Mucosa of descending colon (tissue), 3 donors: ENCODE measurements at regions not wholly inside any gene's neighbourhood (a gene's known extent, or its start where the extent isn't known, plus 50 kb on each side); places are given as distances from the start of the nearest gene placed in this dataset.

Source experiments
- ATAC-seq: fragments of 200-7000 bp; cut with Tn5 transposase; one replicate; pipeline ENCODE4 v1.9.1; 2020; ENCODE audit warnings: mild to moderate bottlenecking, moderate library complexity
- DNase-seq, 3 donors: peaks; one replicate each; pipeline ENCODE4 v3.0.0-alpha.2; 2020
- H3K36me3 ChIP-seq: fragments of 200-600 bp; one replicate; pipeline ENCODE4 v1.8.0; 2021; ENCODE audit warnings: low read depth, mild to moderate bottlenecking
- H3K4me1 ChIP-seq: fragments of 200-600 bp; one replicate; pipeline ENCODE4 v1.8.0; 2021; ENCODE audit warnings: low read depth, mild to moderate bottlenecking
- H3K4me3 ChIP-seq: fragments of 200-600 bp; one replicate; pipeline ENCODE4 v1.8.0; 2021; ENCODE audit warnings: mild to moderate bottlenecking
- H3K9me3 ChIP-seq: fragments of 200-600 bp; one replicate; pipeline ENCODE4 v1.8.0; 2021; ENCODE audit warnings: mild to moderate bottlenecking
- CTCF ChIP-seq: fragments of 200-600 bp; IDR thresholded peaks from one replicate; pipeline ENCODE4 v1.8.0; 2022; ENCODE audit warnings: antibody characterized with exemption, mild to moderate bottlenecking
- intact Hi-C, 2 donors: fragments of 100-400 bp; cut with DNase I in 1 of 2; cut with micrococcal nuclease in 1 of 2; formaldehyde crosslinking; loops; one replicate each; pipeline versions ENCODE4 v1.11.0 to v1.11.1; 2022; cut with DNase I, micrococcal nuclease
- donor health status: DM: no; HTN: no; CAD: no; lungs with moderate emphysema.
- donor health status: DM: no; HTN: no; CAD: no.
- donor health status: DM: no; HTN: yes; CAD: no.

GRCh38 chr14:42229976-42230375 lies 623.3 kb downstream of the LRFN5 start:
- intact Hi-C loops, result no loop called here
- peaks cover 7% of the 10 kb centered on the region for H3K9me3 ChIP-seq
- ATAC-seq (no peak), DNase-seq (no peak)
- no peaks in the 10 kb centered on the region for H3K4me1 ChIP-seq
- no peak for TF ChIP-seq CTCF
- no peak overlapping the region for H3K4me3 ChIP-seq
- no peaks in the 10 kb centered on the region for H3K36me3 ChIP-seq

- Histone ChIP-seq H3K4me1 (no peaks in the 10 kb centered on the region), H3K9me3 (peaks cover 2% of the 10 kb centered on the region), H3K4me3 (no peak overlapping the region), H3K36me3 (no peaks in the 10 kb centered on the region)
- intact Hi-C loops, result no loop called here
- DNase-seq (no peak), ATAC-seq (no peak)
- no peak for TF ChIP-seq CTCF
Observed at GRCh38 chr14:42229294-42229693, 622.6 kb downstream of the LRFN5 start.

GRCh38 chr14:42228611-42229010 lies 621.9 kb downstream of the LRFN5 start:
- Histone ChIP-seq H3K4me3 (no peak overlapping the region), H3K9me3 (peaks cover 2% of the 10 kb centered on the region), H3K4me1 (no peaks in the 10 kb centered on the region), H3K36me3 (no peaks in the 10 kb centered on the region)
- ATAC-seq, result no peak
- intact Hi-C loops, result no loop called here
- no peak for DNase-seq
- TF ChIP-seq CTCF, result no peak

- DNase-seq, result peak in 2 of 3 donors; percentile 24 to 77
- intact Hi-C loops, result no loop called here
- H3K9me3 ChIP-seq, result no peaks in the 10 kb centered on the region
- ATAC-seq, result no peak
- no peak overlapping the region for H3K4me3 ChIP-seq
- no peaks in the 10 kb centered on the region for H3K36me3 ChIP-seq
- no peaks in the 10 kb centered on the region for H3K4me1 ChIP-seq
- TF ChIP-seq CTCF, result peak; percentile 16
Observed at GRCh38 chr14:42224053-42224888, 617.6 kb downstream of the LRFN5 start.

- Histone ChIP-seq H3K4me1 (no peaks in the 10 kb centered on the region), H3K9me3 (no peaks in the 10 kb centered on the region), H3K36me3 (no peaks in the 10 kb centered on the region), H3K4me3 (no peak overlapping the region)
- DNase-seq, result peak in 1 of 3 donors; percentile 3
- ATAC-seq, result peak; percentile 9
- intact Hi-C loops, result no loop called here
- TF ChIP-seq CTCF, result no peak
Observed at GRCh38 chr14:42222924-42223471, 616.3 kb downstream of the LRFN5 start.
